ENCODE measurements at regions not wholly inside any gene's neighbourhood (a gene's known extent, or its start where the extent isn't known, plus 50 kb on each side); places are given as distances from the start of the nearest gene placed in this dataset.

DNA sequence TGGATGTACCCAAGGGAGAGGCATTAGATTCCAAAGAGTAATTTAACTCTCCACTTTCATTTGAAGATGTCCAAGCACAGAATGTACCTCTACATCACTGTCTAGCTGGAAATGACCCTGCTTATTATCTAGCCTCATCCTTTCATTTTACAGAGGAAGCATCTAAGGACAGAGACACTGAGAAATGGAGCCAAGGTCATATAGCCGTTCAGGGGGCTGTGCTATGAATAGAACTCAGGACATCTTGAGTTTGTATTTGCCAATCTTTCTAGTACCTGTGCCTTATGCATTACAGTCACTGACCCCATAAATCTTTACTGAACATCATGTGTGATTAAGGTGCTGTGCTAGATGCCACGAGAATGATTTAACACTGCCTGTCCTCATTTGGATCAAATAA, 138.2 kb upstream of the SPTLC3 start:
- TF ChIP-seq CREB1 (IDR thresholded peaks at IDR 0.05; ENCODE audit: low read depth) (no peak), TAF1 (IDR thresholded peaks at IDR 0.05; ENCODE audit: low read depth) (no peak), TEAD4 (IDR thresholded peaks at IDR 0.05) (no peak)

DNA sequence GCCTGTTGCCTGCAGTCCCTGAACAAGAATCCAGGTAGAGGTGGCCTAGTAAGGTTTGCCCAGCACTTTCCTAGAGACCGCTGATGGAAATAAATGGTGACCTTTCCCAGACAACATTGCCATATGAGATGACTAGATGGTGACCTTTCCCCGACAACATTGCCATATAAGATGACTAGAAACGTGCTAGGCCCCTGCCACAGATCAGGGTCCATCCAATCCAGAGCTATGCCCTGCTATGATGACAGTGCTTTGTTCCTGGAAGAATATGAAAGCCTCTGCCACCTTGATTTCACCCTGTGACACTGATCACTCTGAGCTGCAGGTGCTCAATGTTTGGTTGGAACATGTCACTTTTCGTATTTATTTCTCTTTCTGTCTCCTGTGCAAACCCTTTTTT, 133.8 kb upstream of the SPTLC3 start:
- no peak for TF ChIP-seq CEBPB (IDR thresholded peaks at IDR 0.05)
- no peak for TF ChIP-seq TCF12 (IDR thresholded peaks at IDR 0.05; ENCODE audit: low read depth)
- no peak for TF ChIP-seq CREB1 (IDR thresholded peaks at IDR 0.05; ENCODE audit: low read depth)
- TF ChIP-seq, protein P1, sequence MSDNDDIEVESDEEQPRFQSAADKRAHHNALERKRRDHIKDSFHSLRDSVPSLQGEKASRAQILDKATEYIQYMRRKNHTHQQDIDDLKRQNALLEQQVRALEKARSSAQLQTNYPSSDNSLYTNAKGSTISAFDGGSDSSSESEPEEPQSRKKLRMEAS (IDR thresholded peaks at IDR 0.05): no peak
- TF ChIP-seq TEAD4 (IDR thresholded peaks at IDR 0.05): no peak
- no peak for TF ChIP-seq EGR1 (IDR thresholded peaks at IDR 0.05)
- TF ChIP-seq, protein P2, sequence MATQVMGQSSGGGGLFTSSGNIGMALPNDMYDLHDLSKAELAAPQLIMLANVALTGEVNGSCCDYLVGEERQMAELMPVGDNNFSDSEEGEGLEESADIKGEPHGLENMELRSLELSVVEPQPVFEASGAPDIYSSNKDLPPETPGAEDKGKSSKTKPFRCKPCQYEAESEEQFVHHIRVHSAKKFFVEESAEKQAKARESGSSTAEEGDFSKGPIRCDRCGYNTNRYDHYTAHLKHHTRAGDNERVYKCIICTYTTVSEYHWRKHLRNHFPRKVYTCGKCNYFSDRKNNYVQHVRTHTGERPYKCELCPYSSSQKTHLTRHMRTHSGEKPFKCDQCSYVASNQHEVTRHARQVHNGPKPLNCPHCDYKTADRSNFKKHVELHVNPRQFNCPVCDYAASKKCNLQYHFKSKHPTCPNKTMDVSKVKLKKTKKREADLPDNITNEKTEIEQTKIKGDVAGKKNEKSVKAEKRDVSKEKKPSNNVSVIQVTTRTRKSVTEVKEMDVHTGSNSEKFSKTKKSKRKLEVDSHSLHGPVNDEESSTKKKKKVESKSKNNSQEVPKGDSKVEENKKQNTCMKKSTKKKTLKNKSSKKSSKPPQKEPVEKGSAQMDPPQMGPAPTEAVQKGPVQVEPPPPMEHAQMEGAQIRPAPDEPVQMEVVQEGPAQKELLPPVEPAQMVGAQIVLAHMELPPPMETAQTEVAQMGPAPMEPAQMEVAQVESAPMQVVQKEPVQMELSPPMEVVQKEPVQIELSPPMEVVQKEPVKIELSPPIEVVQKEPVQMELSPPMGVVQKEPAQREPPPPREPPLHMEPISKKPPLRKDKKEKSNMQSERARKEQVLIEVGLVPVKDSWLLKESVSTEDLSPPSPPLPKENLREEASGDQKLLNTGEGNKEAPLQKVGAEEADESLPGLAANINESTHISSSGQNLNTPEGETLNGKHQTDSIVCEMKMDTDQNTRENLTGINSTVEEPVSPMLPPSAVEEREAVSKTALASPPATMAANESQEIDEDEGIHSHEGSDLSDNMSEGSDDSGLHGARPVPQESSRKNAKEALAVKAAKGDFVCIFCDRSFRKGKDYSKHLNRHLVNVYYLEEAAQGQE (IDR thresholded peaks at IDR 0.05; ENCODE audit: low read depth): no peak
- no peak for TF ChIP-seq RAD21 (IDR thresholded peaks at IDR 0.05; ENCODE audit: low read depth)
- no peak for TF ChIP-seq EP300 (IDR thresholded peaks at IDR 0.05; ENCODE audit: borderline replicate concordance)
- no peak for TF ChIP-seq FOXM1 (IDR thresholded peaks at IDR 0.05; ENCODE audit: borderline replicate concordance, low read depth)
- TF ChIP-seq NFIC (IDR thresholded peaks at IDR 0.05): no peak

DNA sequence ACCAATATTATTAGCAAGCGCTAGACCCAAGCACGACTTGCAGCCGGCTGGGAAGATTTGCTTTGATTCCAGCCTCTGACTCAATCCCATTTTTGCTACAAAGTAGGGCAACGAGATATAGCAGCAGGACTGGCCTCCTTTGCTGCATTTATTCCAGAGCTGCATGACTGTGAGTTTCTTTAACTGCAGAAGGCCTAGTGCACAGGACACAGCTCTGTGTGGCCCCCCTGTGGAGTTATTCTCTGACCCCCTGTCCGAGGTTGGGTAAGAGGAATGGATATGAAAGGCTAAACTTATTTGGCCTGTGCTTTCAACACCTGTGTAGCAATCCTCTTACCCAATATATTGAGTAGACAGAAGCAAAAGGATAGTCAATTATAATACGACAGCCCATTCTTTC, 133.3 kb upstream of the SPTLC3 start:
- TF ChIP-seq FOXM1 (IDR thresholded peaks at IDR 0.05; ENCODE audit: borderline replicate concordance, low read depth) (no peak), TEAD4 (IDR thresholded peaks at IDR 0.05) (no peak), YY1 (IDR thresholded peaks at IDR 0.05; ENCODE audit: low read depth) (no peak), CEBPB (IDR thresholded peaks at IDR 0.05) (no peak), EP300 (IDR thresholded peaks at IDR 0.05; ENCODE audit: borderline replicate concordance) (no peak), NFIC (IDR thresholded peaks at IDR 0.05) (no peak), ZBTB7A (IDR thresholded peaks at IDR 0.05; ENCODE audit: low read depth) (no peak), CREB1 (IDR thresholded peaks at IDR 0.05; ENCODE audit: low read depth) (no peak), TAF1 (IDR thresholded peaks at IDR 0.05; ENCODE audit: low read depth) (no peak), RAD21 (IDR thresholded peaks at IDR 0.05; ENCODE audit: low read depth) (no peak), TCF12 (IDR thresholded peaks at IDR 0.05; ENCODE audit: low read depth) (no peak), EGR1 (IDR thresholded peaks at IDR 0.05) (no peak)
- TF ChIP-seq, protein P1 (IDR thresholded peaks at IDR 0.05): no peak
- TF ChIP-seq, protein P3, sequence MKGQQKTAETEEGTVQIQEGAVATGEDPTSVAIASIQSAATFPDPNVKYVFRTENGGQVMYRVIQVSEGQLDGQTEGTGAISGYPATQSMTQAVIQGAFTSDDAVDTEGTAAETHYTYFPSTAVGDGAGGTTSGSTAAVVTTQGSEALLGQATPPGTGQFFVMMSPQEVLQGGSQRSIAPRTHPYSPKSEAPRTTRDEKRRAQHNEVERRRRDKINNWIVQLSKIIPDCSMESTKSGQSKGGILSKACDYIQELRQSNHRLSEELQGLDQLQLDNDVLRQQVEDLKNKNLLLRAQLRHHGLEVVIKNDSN (IDR thresholded peaks at IDR 0.05): no peak
- TF ChIP-seq, protein P2 (IDR thresholded peaks at IDR 0.05; ENCODE audit: low read depth): no peak

DNA sequence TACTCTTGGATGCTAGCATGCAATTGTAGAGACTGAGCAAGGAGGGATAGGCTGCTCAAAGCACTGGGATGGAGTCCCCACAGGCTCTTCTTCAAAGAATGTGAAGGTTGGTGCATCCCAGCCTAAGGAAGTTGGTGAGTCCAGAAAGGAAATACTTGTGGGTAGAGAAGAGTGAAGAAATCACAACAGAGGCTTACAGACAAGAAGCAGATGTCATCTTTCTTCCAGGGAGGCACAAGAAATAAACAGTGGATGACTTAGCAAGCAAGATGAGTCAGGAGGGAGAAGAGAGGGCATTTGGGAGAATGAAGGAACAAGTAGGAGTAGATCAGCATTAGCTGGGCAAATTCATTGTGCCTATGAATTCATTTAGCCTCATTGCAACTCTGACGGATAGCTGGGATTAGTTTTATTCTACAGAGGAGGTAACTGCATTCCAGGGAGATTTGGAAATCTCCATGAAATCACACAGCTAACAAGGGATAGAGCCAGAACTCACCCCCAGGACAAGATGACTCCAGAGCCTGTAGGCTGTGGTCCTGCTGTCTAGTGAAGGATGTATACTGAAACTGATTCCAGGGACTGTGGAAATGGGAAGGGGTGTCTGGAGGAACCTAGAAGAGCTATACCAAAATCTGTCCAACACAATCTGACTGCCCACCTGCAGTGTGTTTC, 125.8 kb upstream of the SPTLC3 start:
- TF ChIP-seq FOXM1 (IDR thresholded peaks at IDR 0.05; ENCODE audit: borderline replicate concordance, low read depth): no peak
- TF ChIP-seq EP300 (IDR thresholded peaks at IDR 0.05; ENCODE audit: borderline replicate concordance): no peak
- TF ChIP-seq CEBPB (IDR thresholded peaks at IDR 0.05): no peak
- TF ChIP-seq NFIC (IDR thresholded peaks at IDR 0.05): no peak
- no peak for TF ChIP-seq CREB1 (IDR thresholded peaks at IDR 0.05; ENCODE audit: low read depth)

DNA sequence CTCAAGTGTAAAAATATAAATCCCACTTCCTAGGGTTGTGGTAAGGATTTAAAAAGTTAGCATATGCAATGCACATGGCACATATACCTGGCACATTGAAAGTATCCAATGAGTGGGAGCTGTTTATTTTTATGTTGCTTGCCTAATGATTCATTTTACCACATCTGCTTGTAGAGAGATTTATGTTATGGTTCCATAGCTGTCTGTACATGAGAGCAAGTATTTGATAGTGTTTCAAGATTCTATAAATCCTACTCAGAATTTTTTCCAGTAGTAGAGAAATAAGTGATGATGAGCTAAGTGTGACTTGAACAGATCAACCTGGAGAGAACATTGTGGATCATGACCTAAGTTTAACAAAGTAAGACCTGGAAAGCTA, 125.3 kb upstream of the SPTLC3 start:
- TF ChIP-seq FOXM1 (IDR thresholded peaks at IDR 0.05; ENCODE audit: borderline replicate concordance, low read depth) (no peak), ZBTB7A (IDR thresholded peaks at IDR 0.05; ENCODE audit: low read depth) (no peak), CREB1 (IDR thresholded peaks at IDR 0.05; ENCODE audit: low read depth) (no peak), TEAD4 (IDR thresholded peaks at IDR 0.05) (no peak), EGR1 (IDR thresholded peaks at IDR 0.05) (no peak), CEBPB (IDR thresholded peaks at IDR 0.05) (no peak), RAD21 (IDR thresholded peaks at IDR 0.05; ENCODE audit: low read depth) (no peak), EP300 (IDR thresholded peaks at IDR 0.05; ENCODE audit: borderline replicate concordance) (no peak), TAF1 (IDR thresholded peaks at IDR 0.05; ENCODE audit: low read depth) (no peak)
- TF ChIP-seq, protein P1 (IDR thresholded peaks at IDR 0.05): no peak
- TF ChIP-seq, protein P3 (IDR thresholded peaks at IDR 0.05): no peak

Measured in Ishikawa (cell line).